Type B pancreatic cell (in vitro differentiated cells): ENCODE measurements at regions not wholly inside any gene's neighbourhood (a gene's known extent, or its start where the extent isn't known, plus 50 kb on each side); places are given as distances from the start of the nearest gene placed in this dataset.

ENCODE experiments used
- DNase-seq: peaks from one replicate; pipeline ENCODE4 v3.0.0; 2021; ENCODE audit warnings: mixed read lengths; ENCODE audit not compliant: unreplicated experiment; ENCODE audit errors: extremely low spot score
- H3K27ac Mint-ChIP-seq: 2 replicates; pipeline ENCODE4 v1.8.0; 2021; ENCODE audit warnings: mild to moderate bottlenecking, mixed read lengths
- H3K27me3 Mint-ChIP-seq: 2 replicates; pipeline ENCODE4 v1.8.0; 2021; ENCODE audit warnings: mixed read lengths
- H3K36me3 Mint-ChIP-seq: 2 replicates; pipeline ENCODE4 v1.8.0; 2021; ENCODE audit warnings: mixed read lengths
- H3K4me1 Mint-ChIP-seq: one replicate; pipeline ENCODE4 v1.8.0; 2021; ENCODE audit warnings: mixed read lengths; ENCODE audit not compliant: unreplicated experiment
- H3K4me3 Mint-ChIP-seq: 2 replicates; pipeline ENCODE4 v1.8.0; 2021; ENCODE audit warnings: mild to moderate bottlenecking, mixed read lengths
- H3K9me3 Mint-ChIP-seq: 2 replicates; pipeline ENCODE4 v1.8.0; 2021; ENCODE audit warnings: mixed read lengths
- CTCF ChIP-seq: fragments of 200-600 bp; sonication (generic); conservative IDR thresholded peaks from 2 replicates; pipeline ENCODE4 v1.5.0; 2021; ENCODE audit warnings: antibody characterized with exemption, mild to moderate bottlenecking

- Mint-ChIP-seq H3K4me3 (no peak overlapping the region), H3K27ac (no peak overlapping the region), H3K27me3 (peaks cover 11% of the 10 kb centered on the region), H3K36me3 (no peaks in the 10 kb centered on the region), H3K4me1 (peaks cover 13% of the 10 kb centered on the region), H3K9me3 (no peaks in the 10 kb centered on the region)
- TF ChIP-seq CTCF: no peak
- DNase-seq: no peak
Observed at GRCh38 chr14:97361958-97362357, 564.8 kb downstream of the VRK1 start.

GRCh38 chr14:97366400-97366799 is 569.2 kb downstream of the VRK1 start:
- no peaks in the 10 kb centered on the region for H3K9me3 Mint-ChIP-seq
- peaks cover 19% of the 10 kb centered on the region for H3K4me1 Mint-ChIP-seq
- H3K27me3 Mint-ChIP-seq: no peaks in the 10 kb centered on the region
- H3K27ac Mint-ChIP-seq: no peak overlapping the region
- no peak for DNase-seq
- TF ChIP-seq CTCF: no peak
- H3K4me3 Mint-ChIP-seq: no peak overlapping the region
- no peaks in the 10 kb centered on the region for H3K36me3 Mint-ChIP-seq

- H3K36me3 Mint-ChIP-seq: no peaks in the 10 kb centered on the region
- no peak for TF ChIP-seq CTCF
- no peaks in the 10 kb centered on the region for H3K9me3 Mint-ChIP-seq
- DNase-seq: no peak
- no peaks in the 10 kb centered on the region for H3K27me3 Mint-ChIP-seq
- no peak overlapping the region for H3K27ac Mint-ChIP-seq
- peaks cover 19% of the 10 kb centered on the region for H3K4me1 Mint-ChIP-seq
- H3K4me3 Mint-ChIP-seq: no peak overlapping the region
Observed at GRCh38 chr14:97367278-97367677, 570.1 kb downstream of the VRK1 start.

GRCh38 chr14:97368049-97368448 is 570.9 kb downstream of the VRK1 start:
- Mint-ChIP-seq H3K4me3 (no peak overlapping the region), H3K27me3 (no peaks in the 10 kb centered on the region), H3K9me3 (no peaks in the 10 kb centered on the region), H3K4me1 (peaks cover 14% of the 10 kb centered on the region), H3K36me3 (no peaks in the 10 kb centered on the region), H3K27ac (no peak overlapping the region)
- no peak for TF ChIP-seq CTCF
- DNase-seq: no peak

- H3K27ac Mint-ChIP-seq: no peak overlapping the region
- no peak for DNase-seq
- H3K36me3 Mint-ChIP-seq: no peaks in the 10 kb centered on the region
- H3K4me3 Mint-ChIP-seq: no peak overlapping the region
- no peaks in the 10 kb centered on the region for H3K9me3 Mint-ChIP-seq
- H3K4me1 Mint-ChIP-seq: peaks cover 19% of the 10 kb centered on the region
- no peak for TF ChIP-seq CTCF
- H3K27me3 Mint-ChIP-seq: peaks cover 4% of the 10 kb centered on the region
Observed at GRCh38 chr14:97368900-97369564, 571.9 kb downstream of the VRK1 start.

GRCh38 chr14:97369901-97370300 is 572.7 kb downstream of the VRK1 start:
- peaks cover 5% of the 10 kb centered on the region for H3K27me3 Mint-ChIP-seq
- DNase-seq: no peak
- H3K9me3 Mint-ChIP-seq: no peaks in the 10 kb centered on the region
- no peak overlapping the region for H3K27ac Mint-ChIP-seq
- H3K36me3 Mint-ChIP-seq: no peaks in the 10 kb centered on the region
- peaks cover 19% of the 10 kb centered on the region for H3K4me1 Mint-ChIP-seq
- H3K4me3 Mint-ChIP-seq: no peak overlapping the region
- TF ChIP-seq CTCF: no peak
